ENCODE measurements at regions not wholly inside any gene's neighbourhood (a gene's known extent, or its start where the extent isn't known, plus 50 kb on each side); places are given as distances from the start of the nearest gene placed in this dataset.

GRCh38 chr5:60479542-60479941 is 220.4 kb downstream of the DEPDC1B start:
- H3K14ac ChIP-seq (ENCODE audit: insufficient read depth, low read length) = no peak overlapping the region
- no peak overlapping the region for H2BK12ac ChIP-seq (ENCODE audit: insufficient read length, low read depth, low read length)
- H4K91ac ChIP-seq (ENCODE audit: insufficient read length, low read depth, low read length) = no peak overlapping the region
- no peaks in the 10 kb centered on the region for H3K9me3 ChIP-seq (ENCODE audit: control insufficient read depth, low read depth, low read length)
- no peak overlapping the region for H3K23ac ChIP-seq (ENCODE audit: insufficient read length, low read depth, low read length)
- H3K27ac ChIP-seq (ENCODE audit: insufficient read length, low read depth, low read length) = no peak overlapping the region
- Mint-ChIP-seq H3K4me3 (no peak overlapping the region), H3K9me3 (peaks cover 3 to 8% of the 10 kb centered on the region in 2 experiments; a peak in 4 of 5 replicates), H3K27me3 (ENCODE audit: low read depth) (no peaks in the 10 kb centered on the region), H3K4me1 (peaks cover 16 to 18% of the 10 kb centered on the region in 2 experiments), H3K27ac (0 out of 7 replicates have a peak overlapping the region, but pooled peaks of 1 of the 3 experiments have one; percentile 25), H3K36me3 (ENCODE audit: insufficient read depth in 1 of 3, low read depth in 3 of 3) (peaks cover 2 to 10% (median 3%) of the 10 kb centered on the region in 3 experiments; a peak in 5 of 7 replicates)
- H2AK5ac ChIP-seq (ENCODE audit: insufficient read length, low read length) = no peak overlapping the region
- no peak overlapping the region for H4K8ac ChIP-seq (replicated peaks; ENCODE audit: insufficient read length, low read depth, low read length)
- H3K9ac ChIP-seq (ENCODE audit: extremely low read depth, insufficient read length, low read length) = no peak overlapping the region
- H2BK5ac ChIP-seq (ENCODE audit: insufficient read length, low read length) = no peak overlapping the region
- H3K18ac ChIP-seq (ENCODE audit: insufficient read length, low read depth, low read length) = no peak overlapping the region
- H2BK15ac ChIP-seq (ENCODE audit: low read depth, low read length) = no peak overlapping the region
- H3K79me2 ChIP-seq (ENCODE audit: insufficient read depth, low read length) = no peaks in the 10 kb centered on the region
- DNase-seq = no peak
- H2BK120ac ChIP-seq (ENCODE audit: low read depth, low read length, poor library complexity, severe bottlenecking) = no peak overlapping the region
- H3K27me3 ChIP-seq (ENCODE audit: insufficient read depth, low read length) = no peaks in the 10 kb centered on the region
- H3K4me1 ChIP-seq (ENCODE audit: insufficient read depth, low read length) = peaks cover 2% of the 10 kb centered on the region; the same call in 1 of the 2 replicates
- WGBS (ENCODE audit: extremely low coverage, insufficient read length, low lambda C conversion rate) = no CpG with 5 or more reads among the region's 2 CpGs
- no peak overlapping the region for H4K5ac ChIP-seq (ENCODE audit: insufficient read length, low read depth, low read length)
- H2BK20ac ChIP-seq (ENCODE audit: low read depth, low read length, poor library complexity, severe bottlenecking) = no peak overlapping the region
- no peak overlapping the region for H3T11ph ChIP-seq (ENCODE audit: low read length)
- H3K4ac ChIP-seq (ENCODE audit: low read depth, low read length) = no peak overlapping the region
- H4K20me1 ChIP-seq (ENCODE audit: control insufficient read depth, insufficient read depth, insufficient read length) = no peaks in the 10 kb centered on the region
- TF ChIP-seq CTCF (conservative IDR thresholded peaks at IDR 0.05) = no peak
- no peak overlapping the region for H3K56ac ChIP-seq (ENCODE audit: insufficient read length, low read depth, low read length)
- H3K4me2 ChIP-seq (ENCODE audit: insufficient read depth, insufficient read length, low read length) = no peak overlapping the region
- no peaks in the 10 kb centered on the region for H3K79me1 ChIP-seq (ENCODE audit: insufficient read depth, low read depth, low read length, poor library complexity, severe bottlenecking)
- H3K23me2 ChIP-seq (ENCODE audit: insufficient read length, low read depth, low read length, poor library complexity, severe bottlenecking) = no peaks in the 10 kb centered on the region
- H2AFZ ChIP-seq (ENCODE audit: low read length) = no peak overlapping the region

Data from H9 (cell line).